DND-41 (cell line): ENCODE measurements at regions not wholly inside any gene's neighbourhood (a gene's known extent, or its start where the extent isn't known, plus 50 kb on each side); places are given as distances from the start of the nearest gene placed in this dataset.

Source experiments
- EZH2 ChIP-seq: IDR thresholded peaks from 3 replicates; pipeline ENCODE4 v1.6.1; 2012; ENCODE audit warnings: borderline replicate concordance, low read depth, mild to moderate bottlenecking, moderate library complexity, low read length, inconsistent platforms; ENCODE audit not compliant: severe bottlenecking
- TF ChIP-seq, protein P1 (sequence below): IDR thresholded peaks from 2 replicates; pipeline ENCODE4 v1.5.1; 2012; ENCODE audit warnings: borderline replicate concordance, low read length, moderate library complexity, mild to moderate bottlenecking; ENCODE audit not compliant: poor library complexity, severe bottlenecking; ENCODE audit errors: extremely low read depth

DNA sequence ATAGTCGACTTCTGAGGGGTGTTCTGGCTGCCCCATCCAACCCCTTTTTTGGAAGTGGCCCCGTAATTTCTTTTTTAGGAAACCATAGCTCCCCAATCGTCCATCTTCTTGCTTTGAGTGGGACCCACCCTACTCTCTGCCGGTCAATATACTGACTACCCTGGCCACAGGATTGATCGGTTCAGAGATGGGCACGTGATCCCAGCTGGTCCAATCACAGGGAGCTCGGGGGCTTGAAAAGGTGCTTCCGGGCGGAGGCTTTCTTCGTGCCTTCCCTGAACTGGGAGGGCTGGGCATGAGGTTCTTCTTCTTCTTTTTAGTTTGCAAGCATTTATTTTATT, 78.7 kb upstream of the SH3PXD2B start:
- TF ChIP-seq, protein P1, sequence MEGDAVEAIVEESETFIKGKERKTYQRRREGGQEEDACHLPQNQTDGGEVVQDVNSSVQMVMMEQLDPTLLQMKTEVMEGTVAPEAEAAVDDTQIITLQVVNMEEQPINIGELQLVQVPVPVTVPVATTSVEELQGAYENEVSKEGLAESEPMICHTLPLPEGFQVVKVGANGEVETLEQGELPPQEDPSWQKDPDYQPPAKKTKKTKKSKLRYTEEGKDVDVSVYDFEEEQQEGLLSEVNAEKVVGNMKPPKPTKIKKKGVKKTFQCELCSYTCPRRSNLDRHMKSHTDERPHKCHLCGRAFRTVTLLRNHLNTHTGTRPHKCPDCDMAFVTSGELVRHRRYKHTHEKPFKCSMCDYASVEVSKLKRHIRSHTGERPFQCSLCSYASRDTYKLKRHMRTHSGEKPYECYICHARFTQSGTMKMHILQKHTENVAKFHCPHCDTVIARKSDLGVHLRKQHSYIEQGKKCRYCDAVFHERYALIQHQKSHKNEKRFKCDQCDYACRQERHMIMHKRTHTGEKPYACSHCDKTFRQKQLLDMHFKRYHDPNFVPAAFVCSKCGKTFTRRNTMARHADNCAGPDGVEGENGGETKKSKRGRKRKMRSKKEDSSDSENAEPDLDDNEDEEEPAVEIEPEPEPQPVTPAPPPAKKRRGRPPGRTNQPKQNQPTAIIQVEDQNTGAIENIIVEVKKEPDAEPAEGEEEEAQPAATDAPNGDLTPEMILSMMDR: no peak
- TF ChIP-seq EZH2: no peak
